ENCODE measurements at regions not wholly inside any gene's neighbourhood (a gene's known extent, or its start where the extent isn't known, plus 50 kb on each side); places are given as distances from the start of the nearest gene placed in this dataset.

GRCh38 chr11:134879931-134880330, 467.9 kb upstream of the B3GAT1 start:
- Mint-ChIP-seq H3K4me3 (no peak overlapping the region), H3K4me1 (no peaks in the 10 kb centered on the region), H3K9me3 (ENCODE audit: insufficient read depth) (no peaks in the 10 kb centered on the region), H3K27ac (no peak overlapping the region), H3K27me3 (peaks cover 16% of the 10 kb centered on the region)
- 88% methylated on average over 2 of the region's 3 CpGs for WGBS (ENCODE audit: insufficient coverage)
- ATAC-seq (ENCODE audit: low read depth) (no peak), DNase-seq (no peak)
- H3K27me3 ChIP-seq (replicated peaks in 1 of 4; ENCODE audit: control extremely low read depth in 1 of 4, control insufficient read depth in 3 of 4, insufficient read depth in 4 of 4, low read length in 3 of 4) = no peaks in the 10 kb centered on the region
- no peaks in the 10 kb centered on the region for H3K36me3 ChIP-seq (replicated peaks in 1 of 2; ENCODE audit: control extremely low read depth in 1 of 2, control insufficient read depth in 1 of 2, extremely low read depth in 1 of 2, insufficient read depth in 2 of 2, low read length in 1 of 2)
- no peak overlapping the region for H2AFZ ChIP-seq (ENCODE audit: insufficient read depth, low read depth, low read length, poor library complexity, severe bottlenecking)
- ChIA-PET POLR2A (no interaction called here), CTCF (no interaction called here)
- intact Hi-C loops (cut with micrococcal nuclease) = no loop called here
- no peak overlapping the region for H3K4me3 ChIP-seq (ENCODE audit: control extremely low read depth in 1 of 5, extremely low read depth in 1 of 5, insufficient read depth in 1 of 5, low read depth in 2 of 5, low read length in 4 of 5)
- H3K79me2 ChIP-seq (ENCODE audit: control insufficient read depth, insufficient read depth, low read length) = no peaks in the 10 kb centered on the region
- no peak overlapping the region for H3K4me2 ChIP-seq (replicated peaks; ENCODE audit: low read depth, low read length, poor library complexity, severe bottlenecking)
- no peaks in the 10 kb centered on the region for H3K4me1 ChIP-seq (ENCODE audit: control insufficient read depth in 2 of 2, insufficient read depth in 2 of 2, low read length in 2 of 2)
- no peak for TF ChIP-seq EZH2 (IDR thresholded peaks at IDR 0.05; ENCODE audit: borderline replicate concordance, insufficient read depth, low read depth, low read length, poor library complexity, severe bottlenecking)
- TF ChIP-seq CTCF (IDR thresholded peaks at IDR 0.05) = no peak
- no peaks in the 10 kb centered on the region for H4K20me1 ChIP-seq (ENCODE audit: control insufficient read depth, insufficient read depth, low read length, poor library complexity, severe bottlenecking)
- H3K9me3 ChIP-seq (ENCODE audit: control extremely low read depth in 1 of 3, control insufficient read depth in 2 of 3, insufficient read depth in 1 of 3, low read length in 2 of 3) = no peaks in the 10 kb centered on the region
- H3K9ac ChIP-seq (ENCODE audit: low read length) = no peak overlapping the region
- no peak overlapping the region for H3K27ac ChIP-seq (ENCODE audit: low read length in 2 of 2)

GRCh38 chr11:134879341-134879740, 467.3 kb upstream of the B3GAT1 start:
- no peak overlapping the region for H3K4me3 ChIP-seq (ENCODE audit: control extremely low read depth in 1 of 5, extremely low read depth in 1 of 5, insufficient read depth in 1 of 5, low read depth in 2 of 5, low read length in 4 of 5)
- Mint-ChIP-seq H3K9me3 (ENCODE audit: insufficient read depth) (no peaks in the 10 kb centered on the region), H3K27ac (no peak overlapping the region), H3K27me3 (peaks cover 16% of the 10 kb centered on the region), H3K4me3 (no peak overlapping the region), H3K4me1 (no peaks in the 10 kb centered on the region)
- ChIA-PET POLR2A (no interaction called here), CTCF (no interaction called here)
- no peaks in the 10 kb centered on the region for H3K27me3 ChIP-seq (replicated peaks in 1 of 4; ENCODE audit: control extremely low read depth in 1 of 4, control insufficient read depth in 3 of 4, insufficient read depth in 4 of 4, low read length in 3 of 4)
- no peaks in the 10 kb centered on the region for H3K36me3 ChIP-seq (replicated peaks in 1 of 2; ENCODE audit: control extremely low read depth in 1 of 2, control insufficient read depth in 1 of 2, extremely low read depth in 1 of 2, insufficient read depth in 2 of 2, low read length in 1 of 2)
- H3K27ac ChIP-seq (ENCODE audit: low read length in 2 of 2) = no peak overlapping the region
- ATAC-seq (ENCODE audit: low read depth) (no peak), DNase-seq (no peak)
- H3K79me2 ChIP-seq (ENCODE audit: control insufficient read depth, insufficient read depth, low read length) = no peaks in the 10 kb centered on the region
- no peaks in the 10 kb centered on the region for H4K20me1 ChIP-seq (ENCODE audit: control insufficient read depth, insufficient read depth, low read length, poor library complexity, severe bottlenecking)
- no peaks in the 10 kb centered on the region for H3K9me3 ChIP-seq (ENCODE audit: control extremely low read depth in 1 of 3, control insufficient read depth in 2 of 3, insufficient read depth in 1 of 3, low read length in 2 of 3)
- H3K9ac ChIP-seq (ENCODE audit: low read length) = no peak overlapping the region
- intact Hi-C loops (cut with micrococcal nuclease) = no loop called here
- no peak overlapping the region for H3K4me2 ChIP-seq (replicated peaks; ENCODE audit: low read depth, low read length, poor library complexity, severe bottlenecking)
- 70% methylated on average over 4 of the region's 4 CpGs for WGBS (ENCODE audit: insufficient coverage)
- no peaks in the 10 kb centered on the region for H3K4me1 ChIP-seq (ENCODE audit: control insufficient read depth in 2 of 2, insufficient read depth in 2 of 2, low read length in 2 of 2)
- no peak overlapping the region for H2AFZ ChIP-seq (ENCODE audit: insufficient read depth, low read depth, low read length, poor library complexity, severe bottlenecking)
- TF ChIP-seq CTCF (IDR thresholded peaks at IDR 0.05) (no peak), EZH2 (IDR thresholded peaks at IDR 0.05; ENCODE audit: borderline replicate concordance, insufficient read depth, low read depth, low read length, poor library complexity, severe bottlenecking) (no peak)
